GM12873 (cell line): ENCODE measurements at regions not wholly inside any gene's neighbourhood (a gene's known extent, or its start where the extent isn't known, plus 50 kb on each side); places are given as distances from the start of the nearest gene placed in this dataset.

Experiments
- CTCF ChIP-seq: IDR thresholded peaks from 2 replicates; pipeline ENCODE4 v1.5.1; 2012; ENCODE audit warnings: low read depth, mild to moderate bottlenecking, moderate library complexity, low read length, control low read depth; ENCODE audit not compliant: insufficient read depth; ENCODE audit errors: missing control alignments

- TF ChIP-seq CTCF = no peak
These were observed 344.3 kb downstream of the GADD45G start for GRCh38 chr9:89949111-89949510.

DNA sequence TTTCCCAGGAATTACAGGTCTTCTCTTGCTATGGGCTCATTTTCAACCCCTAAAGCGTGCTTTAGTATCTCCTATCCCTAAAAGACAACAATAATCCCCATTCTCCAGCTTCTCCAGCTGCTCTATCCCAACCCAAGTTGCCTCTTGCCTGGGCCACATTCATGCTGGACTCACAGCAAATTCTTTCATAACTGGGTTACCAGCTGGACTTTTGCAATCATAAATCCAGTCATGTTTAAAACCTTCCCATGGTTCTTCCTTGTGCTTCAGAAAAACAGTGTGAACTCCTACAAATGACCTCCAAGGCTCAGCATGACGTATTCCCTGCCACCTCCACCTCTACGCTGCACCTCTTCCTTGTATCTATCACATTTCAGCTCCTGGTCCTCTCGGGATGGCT lies 346.9 kb downstream of the GADD45G start:
- no peak for TF ChIP-seq CTCF

- TF ChIP-seq CTCF = no peak
These were observed 347.6 kb downstream of the GADD45G start for GRCh38 chr9:89952401-89952800.

GRCh38 chr9:89953824-89954615 lies 349.2 kb downstream of the GADD45G start:
- TF ChIP-seq CTCF = no peak

DNA sequence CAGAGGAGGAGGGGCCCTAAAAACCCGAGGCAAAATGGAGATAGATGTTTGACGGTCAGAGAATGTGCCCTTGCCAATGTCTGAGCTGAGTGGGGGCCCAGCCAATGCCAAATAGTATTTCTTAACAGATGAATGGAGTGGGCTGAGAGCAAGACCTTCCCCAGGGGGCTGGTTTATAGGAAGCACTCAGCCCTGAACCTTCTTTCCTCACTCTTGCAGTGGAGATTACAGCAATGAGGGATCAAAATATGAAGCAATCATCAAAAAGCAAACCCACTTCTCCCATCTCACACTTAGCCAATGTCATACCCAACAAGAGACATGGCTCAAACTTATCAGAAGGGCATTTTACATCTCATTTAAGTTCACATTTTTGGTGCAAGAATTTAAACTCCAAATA lies 350.3 kb downstream of the GADD45G start:
- no peak for TF ChIP-seq CTCF

DNA sequence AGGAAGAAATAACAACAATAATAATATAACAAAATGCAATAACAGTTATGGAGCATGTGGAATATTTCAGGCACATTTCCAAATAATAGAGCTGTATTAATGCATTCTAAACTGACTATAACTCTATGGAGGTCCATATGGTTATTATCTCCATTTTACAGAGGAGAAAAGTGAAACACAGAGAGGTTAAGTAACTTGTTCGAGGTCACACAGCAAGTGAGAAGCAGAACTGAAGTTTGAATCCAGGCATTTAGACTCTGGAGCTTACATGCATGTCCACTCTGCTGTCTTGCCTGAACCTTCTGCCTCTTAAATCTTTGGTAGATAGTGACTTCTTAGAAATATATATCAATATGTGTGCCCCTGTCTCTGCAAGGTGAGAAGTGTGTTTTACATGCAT lies 350.8 kb downstream of the GADD45G start:
- TF ChIP-seq CTCF = no peak

DNA sequence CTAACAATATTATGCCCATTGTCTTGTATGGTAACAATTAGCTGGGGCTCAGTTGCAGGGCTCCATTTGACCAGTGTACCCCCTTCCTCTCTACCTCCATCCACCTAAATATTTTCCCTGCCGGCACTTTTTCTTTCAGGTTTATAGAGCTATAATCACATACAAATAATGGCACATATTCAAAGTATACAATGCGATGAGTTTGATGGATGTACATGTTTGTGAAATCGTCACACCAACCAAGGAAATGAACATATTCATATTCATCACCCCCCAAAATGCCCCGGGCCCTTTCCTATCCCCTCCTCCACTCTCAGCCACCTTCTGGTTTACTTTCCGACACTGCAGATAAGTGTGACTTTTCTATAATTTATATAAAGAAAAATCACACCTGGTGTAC lies 351.5 kb downstream of the GADD45G start:
- no peak for TF ChIP-seq CTCF
